ENCODE measurements at regions not wholly inside any gene's neighbourhood (a gene's known extent, or its start where the extent isn't known, plus 50 kb on each side); places are given as distances from the start of the nearest gene placed in this dataset.

DNA sequence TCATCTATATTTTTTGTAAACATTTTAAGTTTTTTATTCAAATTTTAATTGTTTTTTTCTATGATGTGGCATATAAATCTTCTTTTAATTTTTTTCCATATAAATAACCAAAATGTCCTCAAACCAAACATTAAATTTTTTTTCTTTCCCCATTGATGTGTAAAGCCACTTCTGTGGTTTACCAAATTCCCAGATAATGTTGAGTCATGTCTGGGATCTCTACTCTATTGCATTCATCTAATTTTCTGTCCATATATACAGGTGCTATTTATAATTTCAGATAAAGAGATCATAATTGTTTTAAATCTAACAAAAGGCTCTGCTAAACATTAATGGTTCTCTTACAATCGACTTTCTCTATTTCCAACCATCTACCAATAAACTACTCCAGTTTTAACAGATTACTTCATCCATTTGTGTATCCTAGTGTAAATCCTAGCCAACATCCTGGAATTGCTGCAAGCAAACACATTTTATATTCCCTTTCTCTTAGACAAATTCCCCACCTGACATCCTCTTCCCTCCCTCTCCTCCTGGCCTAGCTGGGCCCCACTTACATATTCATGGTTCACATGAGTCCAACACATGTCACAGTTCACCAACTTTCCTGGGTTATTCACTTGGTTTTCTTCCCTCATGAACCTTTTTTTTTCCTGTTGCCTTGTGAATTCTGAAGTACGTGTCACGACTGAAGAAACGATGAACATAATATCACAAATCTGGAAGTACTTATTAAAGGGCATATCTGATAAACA, 368.0 kb upstream of the AGTR1 start:
- TF ChIP-seq, protein P1, sequence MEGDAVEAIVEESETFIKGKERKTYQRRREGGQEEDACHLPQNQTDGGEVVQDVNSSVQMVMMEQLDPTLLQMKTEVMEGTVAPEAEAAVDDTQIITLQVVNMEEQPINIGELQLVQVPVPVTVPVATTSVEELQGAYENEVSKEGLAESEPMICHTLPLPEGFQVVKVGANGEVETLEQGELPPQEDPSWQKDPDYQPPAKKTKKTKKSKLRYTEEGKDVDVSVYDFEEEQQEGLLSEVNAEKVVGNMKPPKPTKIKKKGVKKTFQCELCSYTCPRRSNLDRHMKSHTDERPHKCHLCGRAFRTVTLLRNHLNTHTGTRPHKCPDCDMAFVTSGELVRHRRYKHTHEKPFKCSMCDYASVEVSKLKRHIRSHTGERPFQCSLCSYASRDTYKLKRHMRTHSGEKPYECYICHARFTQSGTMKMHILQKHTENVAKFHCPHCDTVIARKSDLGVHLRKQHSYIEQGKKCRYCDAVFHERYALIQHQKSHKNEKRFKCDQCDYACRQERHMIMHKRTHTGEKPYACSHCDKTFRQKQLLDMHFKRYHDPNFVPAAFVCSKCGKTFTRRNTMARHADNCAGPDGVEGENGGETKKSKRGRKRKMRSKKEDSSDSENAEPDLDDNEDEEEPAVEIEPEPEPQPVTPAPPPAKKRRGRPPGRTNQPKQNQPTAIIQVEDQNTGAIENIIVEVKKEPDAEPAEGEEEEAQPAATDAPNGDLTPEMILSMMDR (IDR thresholded peaks at IDR 0.05) = no peak
- no peak for TF ChIP-seq POLR2AphosphoS5 (IDR thresholded peaks at IDR 0.05)
- TF ChIP-seq EP300 (IDR thresholded peaks at IDR 0.05) = no peak
- TF ChIP-seq POLR2A (IDR thresholded peaks at IDR 0.05; ENCODE audit: low read depth) = no peak
